Testis (tissue), 2 donors: ENCODE measurements at regions not wholly inside any gene's neighbourhood (a gene's known extent, or its start where the extent isn't known, plus 50 kb on each side); places are given as distances from the start of the nearest gene placed in this dataset.

Source experiments
- DNase-seq: peaks from one replicate; pipeline ENCODE4 v3.0.0-alpha.2; 2019
- H3K27ac ChIP-seq, 2 donors: fragments of 200-600 bp; sonication (generic); one replicate each; pipeline ENCODE4 v1.5.1; 2019
- H3K27me3 ChIP-seq: fragments of 200-600 bp; sonication (generic); one replicate; pipeline ENCODE4 v1.5.1; 2019
- H3K36me3 ChIP-seq: fragments of 200-600 bp; sonication (generic); one replicate; pipeline ENCODE4 v1.5.1; 2017; ENCODE audit warnings: low read depth; ENCODE audit errors: missing control alignments
- H3K4me1 ChIP-seq: fragments of 200-600 bp; sonication (generic); one replicate; pipeline ENCODE4 v1.5.1; 2019
- H3K4me3 ChIP-seq, 2 donors: fragments of 200-600 bp; sonication (generic); one replicate each; pipeline ENCODE4 v1.5.1; 2017 to 2019
- H3K9me3 ChIP-seq: fragments of 200-600 bp; sonication (generic); one replicate; pipeline ENCODE4 v1.5.1; 2017
- POLR2A ChIP-seq: fragments of 450-650 bp; IDR thresholded peaks from one replicate; pipeline ENCODE4 v1.6.1; 2017; ENCODE audit warnings: antibody characterized with exemption, mild to moderate bottlenecking, moderate library complexity
- WGBS, 2 donors: methylation state at CpG; one replicate each; pipeline ENCODE4 v1.1.5; 2018; 5-methylcytosine and 5-hydroxymethylcytosine counted together
- intact Hi-C: fragments of 100-400 bp; cut with DNase I; formaldehyde crosslinking; loops from one replicate; pipeline ENCODE4 v1.15.1; 2023; ENCODE audit warnings: low total_unique reads
- TF ChIP-seq, protein P1 (sequence below), 3 experiments: fragments of 450-650 bp in 2 of 3; fragments of 200-600 bp in 1 of 3; sonication (generic) in 1 of 3; IDR thresholded peaks; one replicate each; pipeline ENCODE4 v1.5.1; 2016 to 2019; ENCODE audit warnings: antibody characterized with exemption in 3 of 3, mild to moderate bottlenecking in 2 of 3, moderate library complexity in 1 of 3

- no peak overlapping the region for H3K27ac ChIP-seq
- TF ChIP-seq, protein P1, sequence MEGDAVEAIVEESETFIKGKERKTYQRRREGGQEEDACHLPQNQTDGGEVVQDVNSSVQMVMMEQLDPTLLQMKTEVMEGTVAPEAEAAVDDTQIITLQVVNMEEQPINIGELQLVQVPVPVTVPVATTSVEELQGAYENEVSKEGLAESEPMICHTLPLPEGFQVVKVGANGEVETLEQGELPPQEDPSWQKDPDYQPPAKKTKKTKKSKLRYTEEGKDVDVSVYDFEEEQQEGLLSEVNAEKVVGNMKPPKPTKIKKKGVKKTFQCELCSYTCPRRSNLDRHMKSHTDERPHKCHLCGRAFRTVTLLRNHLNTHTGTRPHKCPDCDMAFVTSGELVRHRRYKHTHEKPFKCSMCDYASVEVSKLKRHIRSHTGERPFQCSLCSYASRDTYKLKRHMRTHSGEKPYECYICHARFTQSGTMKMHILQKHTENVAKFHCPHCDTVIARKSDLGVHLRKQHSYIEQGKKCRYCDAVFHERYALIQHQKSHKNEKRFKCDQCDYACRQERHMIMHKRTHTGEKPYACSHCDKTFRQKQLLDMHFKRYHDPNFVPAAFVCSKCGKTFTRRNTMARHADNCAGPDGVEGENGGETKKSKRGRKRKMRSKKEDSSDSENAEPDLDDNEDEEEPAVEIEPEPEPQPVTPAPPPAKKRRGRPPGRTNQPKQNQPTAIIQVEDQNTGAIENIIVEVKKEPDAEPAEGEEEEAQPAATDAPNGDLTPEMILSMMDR (IDR thresholded peaks at IDR 0.05) = no peak
- H3K36me3 ChIP-seq = no peaks in the 10 kb centered on the region
- H3K9me3 ChIP-seq = no peaks in the 10 kb centered on the region
- no peaks in the 10 kb centered on the region for H3K27me3 ChIP-seq
- intact Hi-C loops = no loop called here
- H3K4me3 ChIP-seq = no peak overlapping the region
- no peak for DNase-seq
- H3K4me1 ChIP-seq = no peaks in the 10 kb centered on the region
- WGBS, 2 donors = 92 to 93% methylated on average over 4 of the region's 4 CpGs
These were observed 130.2 kb upstream of the WSCD2 start for GRCh38 chr12:107998863-107999262.

GRCh38 chr12:108000111-108000510 is 129.0 kb upstream of the WSCD2 start:
- Histone ChIP-seq H3K4me3 (no peak overlapping the region), H3K36me3 (no peaks in the 10 kb centered on the region), H3K9me3 (no peaks in the 10 kb centered on the region), H3K27ac (no peak overlapping the region), H3K27me3 (no peaks in the 10 kb centered on the region), H3K4me1 (no peaks in the 10 kb centered on the region)
- TF ChIP-seq, protein P1 (IDR thresholded peaks at IDR 0.05) = no peak
- no peak for TF ChIP-seq POLR2A
- DNase-seq = no peak
- WGBS, 2 donors = 67 to 82% methylated on average over 2 of the region's 2 CpGs
- intact Hi-C loops = no loop called here

DNA sequence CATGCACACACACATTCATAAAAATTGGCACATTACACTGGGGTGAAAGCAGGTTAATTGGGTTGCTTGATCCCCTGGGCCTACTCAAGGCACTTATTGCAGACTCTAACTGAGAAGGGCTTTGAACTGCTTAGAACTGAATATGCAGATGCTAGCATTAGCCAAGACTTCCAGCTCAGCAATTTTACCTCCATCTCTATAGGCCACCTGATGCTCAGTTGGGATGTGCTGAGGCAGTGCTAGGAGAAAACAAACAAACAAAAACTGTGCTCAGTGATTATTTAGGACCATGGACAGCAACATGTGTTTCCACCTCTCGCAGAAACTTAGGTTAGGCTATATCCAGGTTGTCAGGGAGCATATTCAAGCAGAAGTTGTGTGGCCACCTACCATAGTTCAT is 124.8 kb upstream of the WSCD2 start:
- no peaks in the 10 kb centered on the region for H3K27me3 ChIP-seq
- intact Hi-C loops = no loop called here
- WGBS, 2 donors = 10 to 15% methylated on average over 1 of the region's 1 CpG

DNA sequence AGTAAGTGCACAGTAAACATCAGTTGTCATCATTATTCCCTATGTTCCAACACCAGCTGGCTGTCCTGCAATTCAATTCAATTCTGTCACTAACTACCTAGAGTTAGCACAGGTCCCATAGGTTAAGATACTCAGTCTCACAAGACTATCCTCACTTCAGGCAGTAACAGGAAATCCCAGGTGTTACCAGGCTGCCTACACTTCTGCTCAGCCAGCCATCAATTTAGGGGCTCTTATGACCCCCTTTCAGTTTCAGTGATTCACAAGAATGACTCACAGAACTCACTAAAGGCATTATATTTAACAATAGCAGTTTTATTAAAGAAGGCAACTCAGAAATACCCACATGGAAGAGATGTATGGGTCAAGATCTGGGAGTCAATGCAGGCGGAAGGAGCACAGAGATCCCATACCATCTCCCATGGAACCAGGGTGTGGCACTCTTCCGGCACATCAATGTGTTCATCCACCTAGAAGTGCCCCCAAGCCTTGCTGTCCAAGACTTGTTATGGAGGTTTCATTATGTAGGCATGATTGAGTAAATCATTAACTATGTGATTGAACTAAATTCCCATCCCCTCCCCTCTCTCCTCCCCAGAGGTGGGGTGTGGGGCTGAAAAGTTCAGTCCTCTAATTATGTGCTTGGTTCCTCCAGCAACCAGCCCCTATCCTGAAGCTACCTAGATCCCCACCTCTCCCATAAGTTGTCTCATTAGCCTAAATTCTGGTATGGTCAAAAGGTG is 120.8 kb upstream of the WSCD2 start:
- H3K36me3 ChIP-seq = no peaks in the 10 kb centered on the region
- H3K27ac ChIP-seq = no peak overlapping the region
- no peak for DNase-seq
- intact Hi-C loops = no loop called here
- H3K27me3 ChIP-seq = no peaks in the 10 kb centered on the region
- TF ChIP-seq, protein P1 (IDR thresholded peaks at IDR 0.05) = no peak
- no peak for TF ChIP-seq POLR2A
- H3K9me3 ChIP-seq = no peaks in the 10 kb centered on the region
- H3K4me1 ChIP-seq = no peaks in the 10 kb centered on the region
- no peak overlapping the region for H3K4me3 ChIP-seq
- WGBS, 2 donors = 78 to 96% methylated on average over 2 of the region's 2 CpGs

More for the DNA sequence above, 124.8 kb upstream of the WSCD2 start:
- Histone ChIP-seq H3K27ac (no peak overlapping the region), H3K4me3 (no peak overlapping the region), H3K9me3 (no peaks in the 10 kb centered on the region), H3K4me1 (no peaks in the 10 kb centered on the region), H3K36me3 (no peaks in the 10 kb centered on the region)
- TF ChIP-seq POLR2A = no peak
- TF ChIP-seq, protein P1 (IDR thresholded peaks at IDR 0.05) = no peak
- no peak for DNase-seq

GRCh38 chr12:108009442-108010070 is 119.5 kb upstream of the WSCD2 start:
- H3K27ac ChIP-seq = no peak overlapping the region
- no peak for DNase-seq
- TF ChIP-seq POLR2A = no peak
- TF ChIP-seq, protein P1 (IDR thresholded peaks at IDR 0.05) = no peak
- intact Hi-C loops = no loop called here
- 65 to 71% methylated on average over 4 of the region's 4 CpGs for WGBS, 2 donors
- no peak overlapping the region for H3K4me3 ChIP-seq
- H3K4me1 ChIP-seq = no peaks in the 10 kb centered on the region
- H3K27me3 ChIP-seq = no peaks in the 10 kb centered on the region
- H3K9me3 ChIP-seq = no peaks in the 10 kb centered on the region
- no peaks in the 10 kb centered on the region for H3K36me3 ChIP-seq
